GM12891 (cell line): ENCODE measurements at regions not wholly inside any gene's neighbourhood (a gene's known extent, or its start where the extent isn't known, plus 50 kb on each side); places are given as distances from the start of the nearest gene placed in this dataset.
"Not testable (repeated sequence)": the region's sequence is repeated elsewhere in the genome, so short reads cannot be mapped to it uniquely, and the experiment has no call there.

Experiments used
- DNase-seq: peaks from one replicate; pipeline ENCODE4 v3.0.0; 2011; ENCODE audit warnings: low spot score; ENCODE audit not compliant: insufficient read length
- FAIRE-seq: peaks from 2 replicates; lab custom pipeline; 2011; peaks lifted over from hg19 to GRCh38; lab: Jason Lieb, UNC
- PAX5 ChIP-seq: IDR thresholded peaks from 2 replicates; pipeline ENCODE4 v1.6.1; 2011; ENCODE audit warnings: low read length, moderate library complexity, mild to moderate bottlenecking; ENCODE audit not compliant: insufficient read depth, severe bottlenecking
- POLR2A ChIP-seq: IDR thresholded peaks from 2 replicates; pipeline ENCODE4 v1.6.1; 2011; ENCODE audit warnings: low read depth, low read length, control low read depth
- POLR2AphosphoS5 ChIP-seq: IDR thresholded peaks from 2 replicates; pipeline ENCODE4 v1.6.1; 2011; ENCODE audit warnings: low read depth, low read length, control low read depth
- POU2F2 ChIP-seq: IDR thresholded peaks from 2 replicates; pipeline ENCODE4 v1.6.1; 2011; ENCODE audit warnings: low read depth, mild to moderate bottlenecking, control low read depth, low read length, moderate library complexity
- SPI1 ChIP-seq: IDR thresholded peaks from 2 replicates; pipeline ENCODE4 v1.6.1; 2011; ENCODE audit warnings: low read depth, low read length, control low read depth
- TAF1 ChIP-seq: IDR thresholded peaks from 2 replicates; pipeline ENCODE4 v1.6.1; 2011; ENCODE audit warnings: low read depth, low read length, control low read depth

- FAIRE-seq (no peak), DNase-seq (no peak)
- no peak for TF ChIP-seq PAX5
- TF ChIP-seq POLR2AphosphoS5: no peak
- TF ChIP-seq POU2F2: no peak
- no peak for TF ChIP-seq TAF1
- no peak for TF ChIP-seq SPI1
- no peak for TF ChIP-seq POLR2A
These were observed 95.1 kb upstream of the UMPS start for GRCh38 chr3:124635169-124635539.

- FAIRE-seq: peak; percentile 43
These were observed 94.0 kb upstream of the UMPS start for GRCh38 chr3:124636101-124636862.

GRCh38 chr3:124636863-124637296 lies 93.4 kb upstream of the UMPS start:
- DNase-seq: no peak
- FAIRE-seq: no peak
- TF ChIP-seq PAX5 (no peak), POU2F2 (no peak), POLR2AphosphoS5 (no peak), TAF1 (no peak), SPI1 (no peak), POLR2A (no peak)

More at GRCh38 chr3:124636101-124636862, 94.0 kb upstream of the UMPS start:
- TF ChIP-seq POU2F2 (no peak), PAX5 (no peak), SPI1 (no peak), POLR2AphosphoS5 (no peak), TAF1 (no peak), POLR2A (no peak)
- DNase-seq: no peak

GRCh38 chr3:124639406-124640237 lies 90.6 kb upstream of the UMPS start:
- TF ChIP-seq TAF1: no peak
- TF ChIP-seq POLR2A: no peak
- peak; percentile 87 for TF ChIP-seq SPI1
- TF ChIP-seq PAX5: no peak
- TF ChIP-seq POLR2AphosphoS5: no peak
- no peak for TF ChIP-seq POU2F2
- FAIRE-seq (peak; percentile 88), DNase-seq (no peak)

- DNase-seq (no peak), FAIRE-seq (peak; percentile 16)
- TF ChIP-seq POLR2AphosphoS5 (no peak), SPI1 (no peak), POLR2A (no peak), PAX5 (no peak), TAF1 (no peak), POU2F2 (no peak)
These were observed 89.5 kb upstream of the UMPS start for GRCh38 chr3:124640635-124641306.

- DNase-seq (no peak), FAIRE-seq (no peak)
- TF ChIP-seq POLR2AphosphoS5 (no peak), PAX5 (peak; percentile 60)
These were observed 86.8 kb upstream of the UMPS start for GRCh38 chr3:124643453-124643852.

GRCh38 chr3:124646186-124646585 lies 84.1 kb upstream of the UMPS start:
- FAIRE-seq, DNase-seq: not testable (repeated sequence)

GRCh38 chr3:124648551-124648950 lies 81.7 kb upstream of the UMPS start:
- DNase-seq: no peak
- FAIRE-seq: peak; percentile 20
- TF ChIP-seq TAF1 (no peak), POLR2A (no peak), POU2F2 (no peak), PAX5 (no peak), SPI1 (peak; percentile 10; the same call in 1 of the 2 replicates)

- TF ChIP-seq SPI1 (peak; percentile 95), POLR2A (no peak)
- DNase-seq: no peak
- no peak for FAIRE-seq
These were observed 79.5 kb upstream of the UMPS start for GRCh38 chr3:124650798-124651197.

- TF ChIP-seq SPI1: peak; percentile 27; the same call in 1 of the 2 replicates
- FAIRE-seq, DNase-seq: not testable (repeated sequence)
These were observed 78.8 kb upstream of the UMPS start for GRCh38 chr3:124651416-124651815.
